HuH-7 (cell line): ENCODE measurements at regions not wholly inside any gene's neighbourhood (a gene's known extent, or its start where the extent isn't known, plus 50 kb on each side); places are given as distances from the start of the nearest gene placed in this dataset.
"Not testable (repeated sequence)": the region's sequence is repeated elsewhere in the genome, so short reads cannot be mapped to it uniquely, and the experiment has no call there.

ENCODE experiments used
- DNase-seq: peaks from one replicate; pipeline ENCODE4 v3.0.0; 2011; ENCODE audit warnings: low spot score

DNA sequence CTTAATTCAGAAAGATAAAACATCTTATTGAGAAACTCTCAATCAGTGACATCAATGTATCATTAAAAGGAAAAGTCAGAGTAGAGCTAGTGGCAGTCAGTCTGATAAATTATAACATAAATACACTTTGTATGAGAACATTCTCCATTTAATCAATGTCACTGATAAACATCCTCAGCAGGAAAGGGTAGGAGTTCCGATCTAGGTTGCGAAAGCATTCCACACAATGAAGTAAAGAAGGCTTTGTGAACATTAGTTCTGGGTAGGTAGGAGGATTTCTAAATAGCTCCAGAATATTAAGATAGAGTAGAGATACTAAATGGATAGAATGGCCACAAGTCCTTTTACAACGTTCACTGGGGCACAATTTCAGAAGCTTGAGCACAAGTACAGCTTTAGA, 179.7 kb upstream of the MALRD1 start:
- DNase-seq, result peak; percentile 15

DNA sequence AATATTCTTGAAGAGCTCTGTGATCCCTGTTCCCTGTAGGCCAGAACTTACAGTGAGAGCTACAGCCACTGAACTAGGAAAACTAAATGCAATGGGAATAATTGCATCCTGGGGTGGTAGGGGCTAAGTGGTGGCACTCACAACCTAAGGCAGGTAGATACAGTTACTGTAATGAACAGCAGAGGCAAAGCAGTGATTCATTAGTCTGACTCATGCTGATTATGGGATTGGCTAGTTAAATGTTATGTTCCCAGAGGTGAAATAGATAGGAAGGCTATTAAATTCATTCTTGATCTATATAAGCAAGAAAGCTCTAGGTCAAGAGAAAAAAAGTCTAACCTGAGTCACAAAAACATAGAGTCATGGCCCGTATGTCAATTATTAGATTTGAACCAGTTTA, 173.1 kb upstream of the MALRD1 start:
- DNase-seq, result no peak

DNA sequence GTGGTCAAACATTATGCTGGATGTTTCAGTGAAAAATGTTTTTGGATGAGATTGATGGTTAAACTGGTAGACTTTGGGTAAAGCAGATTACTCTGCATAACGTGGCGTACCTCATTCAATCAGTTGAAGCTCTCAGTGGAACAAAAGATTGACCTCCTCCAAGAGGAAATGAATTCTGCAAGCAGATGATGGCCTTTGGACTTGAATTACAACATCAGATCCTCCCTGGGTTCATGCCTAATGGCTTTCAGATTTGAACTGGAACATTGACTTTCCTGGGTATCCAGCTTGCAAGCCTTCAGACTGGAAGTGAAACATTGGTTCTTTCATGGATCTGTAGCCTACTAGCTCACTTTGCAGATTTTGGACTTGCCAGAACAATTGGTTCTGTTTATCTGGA, 169.3 kb upstream of the MALRD1 start:
- peak; percentile 30 for DNase-seq

DNA sequence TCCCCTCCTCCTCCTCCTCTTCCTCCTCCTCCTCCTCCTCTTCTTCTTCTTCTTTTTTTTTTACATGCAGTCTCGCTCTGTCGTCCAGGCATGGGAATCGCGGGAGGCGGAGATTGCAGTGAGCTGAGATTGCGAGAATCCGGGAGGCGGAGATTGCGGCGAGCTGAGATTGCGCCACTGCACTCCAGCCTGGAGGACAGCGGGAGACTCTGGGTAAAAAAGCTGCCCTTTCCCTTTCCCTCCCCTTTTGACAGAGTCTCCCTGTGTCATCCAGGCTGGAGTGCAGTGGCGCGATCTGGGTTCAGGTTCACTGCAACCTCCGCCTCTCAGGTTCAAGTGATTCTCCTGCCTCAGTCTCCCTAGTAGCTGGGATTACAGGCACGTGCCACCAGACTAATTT, 168.1 kb upstream of the MALRD1 start:
- DNase-seq, result peak; percentile 57

DNA sequence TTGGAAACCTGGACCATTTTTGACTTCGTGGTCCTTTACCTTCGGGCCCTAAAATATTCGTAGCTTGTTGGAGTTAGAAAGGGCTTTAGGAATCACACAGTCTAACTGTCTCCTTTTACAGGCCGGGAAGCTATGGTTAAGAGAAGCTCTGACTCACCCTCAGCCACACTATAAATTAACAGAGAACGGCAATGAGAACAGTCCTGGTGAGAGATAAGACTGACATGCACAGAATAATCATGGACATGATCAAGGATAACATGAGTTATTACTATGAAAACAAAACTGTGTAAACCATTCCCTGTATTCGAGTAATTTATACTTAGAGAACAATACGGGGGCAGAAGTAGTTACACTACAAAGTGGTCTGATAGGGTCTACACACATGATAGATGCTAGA, 162.5 kb upstream of the MALRD1 start:
- DNase-seq, result no peak

DNA sequence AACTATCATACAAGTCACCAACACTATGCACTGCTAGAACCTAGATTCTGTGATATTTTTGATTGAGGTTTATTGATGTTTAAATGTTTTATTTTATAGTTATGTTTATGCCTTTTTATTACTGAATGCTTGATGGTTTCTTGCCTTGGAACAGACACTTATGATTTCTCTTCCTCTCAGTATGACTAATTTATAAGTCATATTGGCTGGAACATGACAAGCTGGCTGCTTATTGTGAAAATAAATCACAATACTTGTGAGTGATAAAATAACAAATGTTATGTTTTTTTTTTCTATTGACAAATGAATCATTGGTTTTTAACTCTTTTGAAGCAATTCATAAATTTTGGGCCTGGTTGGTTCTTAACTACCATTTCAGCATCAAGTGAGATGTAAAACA, 142.0 kb upstream of the MALRD1 start:
- no peak for DNase-seq

DNA sequence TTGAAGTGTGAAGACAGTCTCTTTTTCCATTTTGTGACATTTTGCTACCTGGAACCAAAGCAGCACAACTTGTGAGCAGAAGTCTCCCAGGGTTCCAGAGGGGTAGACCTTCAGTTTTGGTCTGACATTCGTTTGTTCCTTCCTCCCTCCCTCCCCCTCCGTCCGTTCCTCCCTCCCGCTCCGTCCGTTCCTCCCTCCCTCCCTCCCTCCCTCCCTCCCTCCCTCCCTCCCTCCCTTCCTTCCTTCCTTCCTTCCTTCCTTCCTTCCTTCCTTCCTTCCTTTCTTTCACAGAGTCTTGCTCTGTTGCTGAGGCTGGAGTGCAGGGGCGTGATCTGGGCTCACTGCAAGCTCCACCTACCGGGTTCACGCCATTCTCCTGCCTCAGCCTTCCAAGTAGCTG, 131.2 kb upstream of the MALRD1 start:
- DNase-seq, result not testable (repeated sequence)

DNA sequence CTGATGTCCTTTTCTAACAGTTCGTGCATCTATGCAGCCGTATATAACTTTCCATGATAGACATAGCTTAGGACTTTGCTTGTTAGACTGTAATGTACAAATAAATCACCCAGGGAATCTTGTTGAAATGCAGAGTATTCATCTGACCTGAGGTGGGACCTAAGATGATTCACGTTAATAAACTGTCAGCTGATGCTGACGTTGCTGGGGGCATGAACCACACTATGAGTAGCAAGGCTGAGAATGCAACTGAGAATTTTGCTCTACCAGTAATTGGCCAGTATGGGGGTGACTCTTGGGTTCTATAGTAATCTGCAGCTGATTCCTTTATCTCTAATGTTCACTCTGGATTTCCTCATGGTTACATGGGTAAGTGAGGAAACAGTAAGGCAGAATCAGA, 130.1 kb upstream of the MALRD1 start:
- DNase-seq, result no peak

DNA sequence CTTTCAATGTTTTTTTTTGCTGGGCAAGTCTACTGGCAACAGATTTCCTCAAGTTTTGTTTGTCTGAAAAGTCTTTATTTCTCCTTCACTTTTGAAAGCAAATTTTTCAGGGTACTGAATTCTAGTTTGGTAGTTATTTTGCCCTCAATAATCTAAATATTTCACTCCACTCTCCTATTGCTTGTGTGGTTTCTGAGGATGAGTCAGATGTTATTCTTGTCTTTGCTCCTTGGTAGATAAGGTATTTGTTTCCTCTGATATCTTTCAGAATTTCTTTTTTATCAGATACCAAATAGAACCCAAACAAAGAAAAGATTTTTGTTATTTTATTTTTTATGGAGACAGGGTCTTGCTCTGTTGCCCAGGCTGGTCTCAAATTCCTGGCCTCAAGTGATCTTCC, 99.2 kb upstream of the MALRD1 start:
- no peak for DNase-seq

DNA sequence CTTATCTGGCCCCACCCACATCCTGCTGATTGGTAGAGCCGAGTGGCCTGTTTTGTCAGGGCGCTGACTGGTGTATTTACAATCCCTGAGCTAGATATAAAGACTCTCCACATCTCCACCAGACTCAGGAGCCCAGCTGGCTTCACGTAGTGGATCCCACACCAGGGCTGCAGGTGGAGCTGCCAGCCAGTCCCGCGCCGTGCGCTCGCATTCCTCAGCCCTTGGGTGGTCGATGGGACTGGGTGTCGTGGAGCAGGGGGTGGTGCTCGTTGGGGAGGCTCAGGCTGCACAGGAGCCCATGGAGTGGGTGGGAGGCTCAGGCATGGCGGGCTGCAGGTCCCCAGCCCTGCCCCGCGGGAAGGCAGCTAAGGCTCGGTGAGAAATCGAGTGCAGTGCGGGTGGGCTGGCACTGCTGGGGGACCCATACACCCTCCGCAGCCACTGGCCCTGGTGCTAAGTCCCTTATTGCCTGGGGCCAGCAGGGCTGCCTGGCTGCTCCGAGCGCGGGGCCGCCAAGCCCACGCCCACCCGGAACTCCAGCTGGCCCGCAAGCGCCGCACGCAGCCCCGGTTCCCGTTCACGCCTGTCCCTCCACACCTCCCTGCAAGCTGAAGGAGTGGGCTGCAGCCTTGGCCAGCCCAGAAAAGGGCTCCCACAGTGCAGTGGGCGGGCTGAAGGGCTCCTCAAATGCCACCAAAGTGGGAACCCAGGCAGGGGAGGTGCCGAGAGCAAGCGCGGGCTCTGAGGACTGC, 97.4 kb upstream of the MALRD1 start:
- DNase-seq, result not testable (repeated sequence)

DNA sequence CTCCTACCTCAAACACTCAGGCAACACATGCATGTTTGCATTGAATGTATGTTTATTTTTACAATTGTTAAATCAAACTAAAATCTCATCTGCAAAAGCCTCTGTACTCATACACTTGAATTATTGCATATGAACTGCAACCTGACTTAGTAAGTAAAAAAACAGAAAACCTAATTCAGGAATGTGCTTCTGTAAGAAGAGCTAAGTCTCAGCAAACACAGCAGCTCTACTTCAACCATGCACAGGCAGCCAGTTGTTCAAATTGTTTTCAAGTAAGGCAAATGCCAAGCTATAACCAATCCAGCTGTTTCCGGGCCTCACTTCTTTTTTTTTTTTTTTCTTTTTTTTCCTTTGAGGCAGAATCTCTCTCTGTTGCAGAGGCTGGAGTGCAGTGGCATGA, 93.5 kb upstream of the MALRD1 start:
- DNase-seq, result no peak

DNA sequence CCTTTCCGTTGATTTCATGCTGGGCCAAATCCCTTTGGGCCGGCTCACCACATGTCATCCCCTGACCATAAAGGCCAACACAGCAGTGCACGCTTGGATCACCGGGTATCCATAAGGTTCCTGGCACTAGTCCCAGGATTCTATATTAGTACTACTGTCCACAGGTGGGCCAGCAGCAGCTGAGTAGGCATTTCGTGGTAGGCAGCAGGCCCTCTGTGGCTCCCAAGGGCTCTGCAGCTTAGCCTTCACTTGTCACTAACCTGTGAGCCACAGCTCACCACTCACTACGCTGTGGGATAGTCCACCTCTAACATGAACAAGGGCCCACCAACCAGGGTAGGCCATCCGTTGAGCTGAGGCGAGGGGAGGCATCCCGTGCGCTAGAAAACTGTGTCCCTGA, 89.2 kb upstream of the MALRD1 start:
- DNase-seq, result no peak

DNA sequence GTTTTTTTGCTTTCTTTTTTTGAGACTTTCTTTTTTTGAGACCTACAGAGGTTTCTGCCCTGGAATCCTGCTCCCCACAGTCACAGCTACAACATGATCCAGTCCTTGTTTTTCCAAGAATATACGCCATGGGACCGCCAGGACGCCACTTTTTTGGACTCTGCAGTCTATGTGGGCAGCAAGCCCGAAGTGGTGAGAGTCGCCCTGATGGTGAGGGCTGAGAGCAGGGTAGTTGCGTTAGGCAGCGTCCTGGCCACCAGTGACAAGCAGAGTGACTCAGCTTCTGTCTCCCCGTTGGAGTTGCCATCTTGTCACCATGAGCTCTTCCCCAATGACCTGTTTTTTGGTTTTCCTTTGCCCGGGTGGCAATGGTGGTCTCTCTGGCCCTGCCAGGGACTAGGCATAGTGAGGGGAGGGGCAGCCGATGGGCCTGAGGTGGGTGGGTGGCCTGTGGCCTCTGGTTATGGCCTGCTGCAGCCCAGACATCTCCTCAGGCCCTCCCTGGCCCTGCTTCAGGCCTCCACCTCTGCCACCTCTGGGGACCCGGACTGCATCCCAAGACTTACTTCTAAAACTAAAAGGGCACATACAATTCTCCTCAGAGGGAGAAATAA, 88.0 kb upstream of the MALRD1 start:
- DNase-seq, result no peak

DNA sequence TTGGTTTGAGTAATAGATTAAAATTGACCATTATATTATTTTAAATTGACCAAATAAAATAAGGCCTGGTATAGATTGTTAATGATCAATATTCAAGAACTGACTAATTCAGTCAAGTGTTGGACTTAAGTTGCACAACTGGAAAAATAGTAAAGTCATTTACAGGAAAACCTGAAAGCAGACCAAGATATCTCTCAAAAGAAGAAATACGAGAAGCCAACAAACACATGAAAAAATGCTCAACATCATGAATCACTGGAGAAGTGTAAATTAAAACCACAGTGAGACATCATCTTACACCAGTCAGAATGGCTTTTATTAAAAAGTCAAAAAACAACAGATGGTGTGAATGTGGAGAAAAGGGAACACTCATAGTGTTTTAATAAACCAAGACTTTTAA, 80.4 kb upstream of the MALRD1 start:
- no peak for DNase-seq

DNA sequence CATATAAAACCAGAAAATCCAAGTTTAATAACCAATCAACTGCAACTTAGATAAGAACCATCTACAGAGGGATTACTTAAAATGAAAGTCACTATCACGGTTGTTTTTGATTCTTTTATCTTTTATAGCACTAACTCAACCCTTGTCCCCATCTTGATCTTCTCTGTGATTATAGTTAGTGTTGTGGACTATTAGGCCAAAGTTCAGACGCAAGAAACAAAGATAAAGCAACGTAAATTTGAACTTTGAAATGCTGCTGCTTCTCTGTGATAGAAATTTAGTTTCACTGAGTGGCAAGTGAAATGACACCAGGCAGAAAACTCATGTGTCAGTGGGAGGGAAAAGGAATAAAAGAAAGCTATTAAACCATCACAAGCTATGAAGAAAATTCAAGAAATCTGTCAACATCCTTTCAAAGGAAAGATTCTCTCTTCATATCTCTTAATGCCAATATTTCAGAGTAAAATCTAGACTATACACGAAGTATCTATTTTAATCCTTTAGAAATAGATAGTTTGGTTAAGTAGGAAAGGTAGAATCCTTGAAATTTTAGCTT, 71.8 kb upstream of the MALRD1 start:
- DNase-seq, result no peak

DNA sequence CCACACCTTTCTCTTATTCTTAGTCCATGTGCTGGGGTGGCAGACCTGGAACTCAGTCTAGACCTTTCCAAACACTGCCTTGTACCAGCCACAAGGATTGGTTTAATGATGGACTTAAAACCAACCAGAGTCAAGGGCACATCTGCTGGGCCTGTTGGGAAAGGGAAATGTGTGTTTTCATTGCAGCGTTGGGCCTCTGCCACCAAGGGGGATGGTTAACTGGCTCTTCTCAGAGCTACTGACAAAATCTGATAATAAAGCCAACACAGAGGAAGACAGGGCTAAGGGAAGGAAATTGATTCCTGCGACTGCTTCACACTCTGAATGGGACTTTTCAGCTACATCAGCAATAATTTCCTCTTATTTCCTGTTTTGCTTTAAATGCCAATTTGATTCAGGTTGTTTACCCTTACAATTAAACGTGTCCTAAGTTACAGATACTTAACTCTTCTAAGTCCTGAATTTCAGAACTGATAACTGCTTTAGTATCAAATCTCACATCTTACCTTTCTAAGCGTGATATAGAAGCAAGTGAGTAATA, 68.4 kb upstream of the MALRD1 start:
- no peak for DNase-seq

DNA sequence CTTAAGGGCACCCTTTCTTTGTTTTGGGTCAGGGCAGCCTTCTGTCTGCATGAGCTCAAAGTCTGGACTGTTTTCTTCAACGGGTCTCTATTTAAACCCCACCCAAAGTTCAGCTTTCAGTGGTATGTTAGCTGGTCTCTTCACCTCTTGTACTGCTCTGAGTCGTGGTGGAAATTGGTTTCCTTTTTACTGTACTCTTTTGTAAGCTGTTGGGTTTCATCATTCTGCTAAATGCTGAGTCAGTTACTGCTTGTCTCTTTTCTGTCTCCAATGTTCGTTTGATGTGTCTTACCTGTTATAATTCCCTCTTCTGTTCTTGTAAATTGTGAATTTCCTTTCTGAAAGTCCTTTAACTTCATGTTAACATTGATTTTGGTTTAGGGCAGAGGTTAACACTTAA, 64.1 kb upstream of the MALRD1 start:
- no peak for DNase-seq

DNA sequence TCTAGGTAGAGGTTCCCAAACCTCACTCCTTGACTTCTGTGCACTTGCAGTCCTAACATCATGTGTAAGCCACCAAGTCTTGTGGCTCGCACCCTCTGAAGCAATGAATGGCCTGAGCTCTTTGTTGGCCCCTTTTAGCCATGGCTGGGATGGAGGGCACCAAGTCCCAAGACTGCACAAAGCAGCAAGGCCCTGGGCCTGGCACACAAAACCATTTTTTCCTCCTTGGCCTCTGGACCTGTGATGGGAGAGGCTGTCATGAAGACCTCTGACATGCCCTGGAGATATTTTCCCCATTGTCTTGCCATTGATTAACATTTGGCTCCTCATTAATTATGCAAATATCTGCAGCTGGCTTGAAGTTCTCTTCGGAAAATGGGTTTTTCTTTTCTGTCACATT, 60.3 kb upstream of the MALRD1 start:
- no peak for DNase-seq
